Thoracic aorta (tissue), 2 donors: ENCODE measurements at regions not wholly inside any gene's neighbourhood (a gene's known extent, or its start where the extent isn't known, plus 50 kb on each side); places are given as distances from the start of the nearest gene placed in this dataset.

Experiments
- ATAC-seq: fragments of 150-250 bp; one replicate; pipeline ENCODE4 v1.8.0; 2017; ENCODE audit warnings: low read depth; ENCODE audit not compliant: insufficient number of reproducible peaks, low FRiP score
- DNase-seq: peaks from one replicate; pipeline ENCODE4 v3.0.0-alpha.2; 2020; ENCODE audit warnings: low spot score
- H3K27ac ChIP-seq, 2 donors: fragments of 200-600 bp; sonication (generic); 1 replicate in 1 of 2; 2 replicates in 1 of 2; pipeline ENCODE4 v1.5.1; 2016; ENCODE audit warnings: mild to moderate bottlenecking in 2 of 2, moderate library complexity in 2 of 2
- H3K27me3 ChIP-seq: fragments of 200-600 bp; sonication (generic); replicated peaks from 2 replicates; pipeline ENCODE4 v1.6.0; 2016; ENCODE audit warnings: mild to moderate bottlenecking; ENCODE audit not compliant: insufficient read depth
- H3K36me3 ChIP-seq: fragments of 200-600 bp; sonication (generic); one replicate; pipeline ENCODE4 v1.5.1; 2016
- H3K4me1 ChIP-seq, 2 donors: fragments of 200-600 bp; sonication (generic); 1 replicate in 1 of 2; 2 replicates in 1 of 2; pipeline versions ENCODE4 v1.5.1 to v1.6.0; 2016; ENCODE audit warnings: low read depth in 2 of 2, mild to moderate bottlenecking in 1 of 2; ENCODE audit not compliant: control insufficient read depth in 1 of 2
- H3K4me3 ChIP-seq: fragments of 200-600 bp; sonication (generic); 2 replicates; pipeline ENCODE4 v1.5.1; 2016; ENCODE audit warnings: mild to moderate bottlenecking
- H3K9me3 ChIP-seq: fragments of 200-600 bp; sonication (generic); 2 replicates; pipeline ENCODE4 v1.5.1; 2016
- TF ChIP-seq, protein P1 (sequence below): fragments of 200-600 bp; sonication (generic); IDR thresholded peaks from one replicate; pipeline ENCODE4 v1.5.1; 2019; ENCODE audit warnings: antibody characterized with exemption

GRCh38 chr10:28220811-28221210 lies 82.1 kb downstream of the MPP7 start:
- Histone ChIP-seq H3K9me3 (no peaks in the 10 kb centered on the region), H3K27me3 (no peaks in the 10 kb centered on the region), H3K36me3 (no peaks in the 10 kb centered on the region), H3K4me1 (peaks cover 3 to 11% of the 10 kb centered on the region in 2 donors), H3K4me3 (no peak overlapping the region), H3K27ac (no peak overlapping the region)
- TF ChIP-seq, protein P1, sequence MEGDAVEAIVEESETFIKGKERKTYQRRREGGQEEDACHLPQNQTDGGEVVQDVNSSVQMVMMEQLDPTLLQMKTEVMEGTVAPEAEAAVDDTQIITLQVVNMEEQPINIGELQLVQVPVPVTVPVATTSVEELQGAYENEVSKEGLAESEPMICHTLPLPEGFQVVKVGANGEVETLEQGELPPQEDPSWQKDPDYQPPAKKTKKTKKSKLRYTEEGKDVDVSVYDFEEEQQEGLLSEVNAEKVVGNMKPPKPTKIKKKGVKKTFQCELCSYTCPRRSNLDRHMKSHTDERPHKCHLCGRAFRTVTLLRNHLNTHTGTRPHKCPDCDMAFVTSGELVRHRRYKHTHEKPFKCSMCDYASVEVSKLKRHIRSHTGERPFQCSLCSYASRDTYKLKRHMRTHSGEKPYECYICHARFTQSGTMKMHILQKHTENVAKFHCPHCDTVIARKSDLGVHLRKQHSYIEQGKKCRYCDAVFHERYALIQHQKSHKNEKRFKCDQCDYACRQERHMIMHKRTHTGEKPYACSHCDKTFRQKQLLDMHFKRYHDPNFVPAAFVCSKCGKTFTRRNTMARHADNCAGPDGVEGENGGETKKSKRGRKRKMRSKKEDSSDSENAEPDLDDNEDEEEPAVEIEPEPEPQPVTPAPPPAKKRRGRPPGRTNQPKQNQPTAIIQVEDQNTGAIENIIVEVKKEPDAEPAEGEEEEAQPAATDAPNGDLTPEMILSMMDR, result no peak
- no peak for ATAC-seq
- DNase-seq, result no peak

DNA sequence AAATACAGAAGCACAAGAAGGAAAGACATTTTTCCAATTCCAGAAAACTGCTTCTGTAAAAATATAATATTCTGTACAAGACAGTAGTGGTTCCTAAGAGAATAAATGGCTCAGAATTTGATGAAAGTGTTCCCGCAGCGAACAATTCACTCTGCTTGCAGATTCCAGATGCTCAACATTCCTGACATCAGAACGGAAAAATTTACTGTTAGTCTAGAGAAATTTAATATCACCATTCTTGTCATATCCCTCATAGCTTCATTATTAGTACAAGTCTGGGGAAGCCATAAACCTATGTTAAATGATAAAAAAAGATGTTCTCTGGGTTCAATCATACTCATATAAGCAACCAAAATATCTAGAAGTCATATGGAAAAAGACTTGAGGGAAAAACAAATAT lies 83.6 kb downstream of the MPP7 start:
- ATAC-seq, result no peak
- Histone ChIP-seq H3K4me1 (peaks cover 3 to 11% of the 10 kb centered on the region in 2 donors), H3K4me3 (no peak overlapping the region), H3K36me3 (no peaks in the 10 kb centered on the region), H3K9me3 (no peaks in the 10 kb centered on the region), H3K27ac (no peak overlapping the region), H3K27me3 (no peaks in the 10 kb centered on the region)
- DNase-seq, result no peak
- TF ChIP-seq, protein P1, result no peak

DNA sequence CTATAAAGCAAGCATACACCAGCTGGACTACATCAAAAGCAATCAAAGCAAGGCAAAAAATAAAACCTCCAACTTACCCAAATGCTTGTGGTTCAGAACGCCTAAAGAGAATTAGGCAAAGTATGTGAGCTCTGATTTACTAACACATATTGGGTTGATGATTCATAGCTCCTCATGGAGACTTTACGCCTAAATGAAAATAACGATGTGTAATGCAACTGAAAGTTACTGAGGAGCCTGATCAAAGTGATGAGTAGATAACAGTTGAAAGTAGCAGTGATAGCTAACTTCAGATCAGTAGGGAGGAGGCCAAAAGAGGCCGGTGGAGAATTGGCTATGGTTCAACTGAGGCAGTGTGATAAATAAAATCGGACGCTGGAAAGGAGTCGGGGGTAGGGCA lies 85.0 kb downstream of the MPP7 start:
- TF ChIP-seq, protein P1, result no peak
- Histone ChIP-seq H3K36me3 (no peaks in the 10 kb centered on the region), H3K4me1 (peaks cover 3 to 11% of the 10 kb centered on the region in 2 donors), H3K4me3 (no peak overlapping the region), H3K27ac (no peak overlapping the region), H3K27me3 (no peaks in the 10 kb centered on the region), H3K9me3 (no peaks in the 10 kb centered on the region)
- DNase-seq (no peak), ATAC-seq (no peak)

- DNase-seq (no peak), ATAC-seq (no peak)
- no peaks in the 10 kb centered on the region for H3K27me3 ChIP-seq
- H3K27ac ChIP-seq, result no peak overlapping the region
- peaks cover 3 to 7% of the 10 kb centered on the region in 2 donors for H3K4me1 ChIP-seq
- H3K36me3 ChIP-seq, result no peaks in the 10 kb centered on the region
- no peak overlapping the region for H3K4me3 ChIP-seq
- no peaks in the 10 kb centered on the region for H3K9me3 ChIP-seq
- TF ChIP-seq, protein P1, result no peak
Observed at GRCh38 chr10:28215930-28216329, 86.9 kb downstream of the MPP7 start.

- no peak overlapping the region for H3K27ac ChIP-seq
- H3K4me1 ChIP-seq, result peaks cover 0 to 3% of the 10 kb centered on the region in 2 donors
- DNase-seq (no peak), ATAC-seq (no peak)
- H3K4me3 ChIP-seq, result no peak overlapping the region
- TF ChIP-seq, protein P1, result no peak
- H3K27me3 ChIP-seq, result no peaks in the 10 kb centered on the region
- H3K36me3 ChIP-seq, result no peaks in the 10 kb centered on the region
- H3K9me3 ChIP-seq, result no peaks in the 10 kb centered on the region
Observed at GRCh38 chr10:28214219-28214618, 88.6 kb downstream of the MPP7 start.
